22Rv1 (cell line): ENCODE measurements at regions not wholly inside any gene's neighbourhood (a gene's known extent, or its start where the extent isn't known, plus 50 kb on each side); places are given as distances from the start of the nearest gene placed in this dataset.

ENCODE experiments used
- H3K27ac ChIP-seq: fragments of 450-650 bp; 2 replicates; pipeline ENCODE4 v1.5.1; 2017
- ZFX ChIP-seq: fragments of 450-650 bp; IDR thresholded peaks from 2 replicates; pipeline ENCODE4 v1.6.1; 2017; ENCODE audit warnings: antibody characterized with exemption, borderline replicate concordance
- TF ChIP-seq, protein P1 (sequence below): fragments of 450-650 bp; IDR thresholded peaks from 2 replicates; pipeline ENCODE4 v1.5.1; 2017; ENCODE audit warnings: mild to moderate bottlenecking

DNA sequence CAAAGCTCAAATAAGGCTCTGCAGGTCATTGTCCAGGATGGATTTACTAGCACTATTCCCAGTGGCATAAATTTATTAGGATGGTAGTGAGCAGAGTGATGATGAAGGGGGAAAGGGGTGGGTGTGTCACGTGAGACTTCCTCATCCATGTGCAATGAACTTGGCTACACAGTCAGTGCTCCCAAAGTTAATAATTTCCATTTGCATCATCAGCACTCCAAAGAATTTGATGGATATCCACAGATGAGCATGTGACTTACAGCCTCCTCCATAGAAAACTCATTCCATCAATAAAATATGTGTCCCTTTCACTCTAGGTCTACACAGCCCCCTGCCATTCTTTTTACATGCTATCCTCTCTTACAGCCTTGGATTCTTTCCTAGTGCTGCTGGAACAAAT is 142.6 kb upstream of the PLPP4 start:
- no peak overlapping the region for H3K27ac ChIP-seq
- TF ChIP-seq, protein P1, sequence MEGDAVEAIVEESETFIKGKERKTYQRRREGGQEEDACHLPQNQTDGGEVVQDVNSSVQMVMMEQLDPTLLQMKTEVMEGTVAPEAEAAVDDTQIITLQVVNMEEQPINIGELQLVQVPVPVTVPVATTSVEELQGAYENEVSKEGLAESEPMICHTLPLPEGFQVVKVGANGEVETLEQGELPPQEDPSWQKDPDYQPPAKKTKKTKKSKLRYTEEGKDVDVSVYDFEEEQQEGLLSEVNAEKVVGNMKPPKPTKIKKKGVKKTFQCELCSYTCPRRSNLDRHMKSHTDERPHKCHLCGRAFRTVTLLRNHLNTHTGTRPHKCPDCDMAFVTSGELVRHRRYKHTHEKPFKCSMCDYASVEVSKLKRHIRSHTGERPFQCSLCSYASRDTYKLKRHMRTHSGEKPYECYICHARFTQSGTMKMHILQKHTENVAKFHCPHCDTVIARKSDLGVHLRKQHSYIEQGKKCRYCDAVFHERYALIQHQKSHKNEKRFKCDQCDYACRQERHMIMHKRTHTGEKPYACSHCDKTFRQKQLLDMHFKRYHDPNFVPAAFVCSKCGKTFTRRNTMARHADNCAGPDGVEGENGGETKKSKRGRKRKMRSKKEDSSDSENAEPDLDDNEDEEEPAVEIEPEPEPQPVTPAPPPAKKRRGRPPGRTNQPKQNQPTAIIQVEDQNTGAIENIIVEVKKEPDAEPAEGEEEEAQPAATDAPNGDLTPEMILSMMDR, result no peak
- no peak for TF ChIP-seq ZFX

DNA sequence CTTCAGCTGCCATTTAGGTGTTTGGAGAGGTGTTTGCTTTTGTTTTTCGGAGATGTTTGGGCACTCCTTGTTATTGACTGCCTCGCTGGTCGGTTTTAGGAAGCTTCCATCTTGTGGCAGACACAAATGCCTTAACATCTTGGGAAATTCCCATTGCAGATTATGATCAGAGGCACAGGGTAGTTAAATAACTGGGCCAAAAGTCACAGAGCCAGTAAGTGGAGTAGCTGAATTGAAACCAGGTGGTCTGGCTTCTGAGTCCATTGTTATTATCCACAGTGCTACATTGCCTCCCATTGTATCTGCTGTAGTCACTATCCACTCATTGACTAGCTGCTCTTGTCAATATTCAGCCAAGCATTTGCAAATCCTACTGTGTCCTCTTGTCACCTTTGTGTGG is 138.2 kb upstream of the PLPP4 start:
- TF ChIP-seq, protein P1, result no peak
- no peak for TF ChIP-seq ZFX
- H3K27ac ChIP-seq, result no peak overlapping the region

DNA sequence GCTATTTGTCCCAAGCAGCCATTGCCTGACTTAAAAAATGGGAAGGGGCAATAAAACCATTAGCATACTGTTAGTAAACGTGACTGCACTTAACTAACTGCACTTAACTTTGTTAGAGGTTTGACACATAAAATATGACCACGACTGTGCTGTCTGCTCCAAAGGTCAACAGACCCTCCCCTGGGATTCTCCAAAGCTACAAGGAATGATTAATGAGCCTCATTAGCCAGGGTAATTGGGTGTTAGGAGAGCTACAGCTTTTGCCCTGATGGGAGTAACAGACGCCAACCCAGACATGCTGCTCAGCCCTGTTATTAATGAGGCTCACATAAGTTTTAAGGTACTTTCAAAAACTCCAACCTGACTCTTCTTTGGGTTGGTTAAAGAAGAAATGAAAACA is 129.4 kb upstream of the PLPP4 start:
- no peak overlapping the region for H3K27ac ChIP-seq
- TF ChIP-seq ZFX, result no peak
- TF ChIP-seq, protein P1, result no peak

DNA sequence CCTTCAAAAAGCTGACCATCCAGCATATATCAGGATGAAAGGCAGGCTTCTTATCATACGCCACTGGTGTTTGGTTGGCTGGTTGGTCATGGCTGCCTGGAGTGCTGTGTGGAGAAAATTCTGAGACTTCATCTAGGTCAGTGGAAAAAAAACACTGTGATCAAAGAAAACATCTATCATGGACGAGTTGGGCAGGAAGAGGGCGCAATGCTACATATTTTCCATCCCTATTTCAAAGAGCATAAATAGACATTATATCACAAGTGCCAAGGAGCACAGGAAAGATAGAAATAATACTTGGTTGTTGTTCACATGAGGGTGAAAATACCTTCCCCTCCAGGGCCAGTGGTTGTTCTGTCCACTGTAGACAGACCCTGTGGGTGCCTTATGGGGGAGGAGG is 128.4 kb upstream of the PLPP4 start:
- H3K27ac ChIP-seq, result no peak overlapping the region
- TF ChIP-seq, protein P1, result no peak
- TF ChIP-seq ZFX, result no peak

DNA sequence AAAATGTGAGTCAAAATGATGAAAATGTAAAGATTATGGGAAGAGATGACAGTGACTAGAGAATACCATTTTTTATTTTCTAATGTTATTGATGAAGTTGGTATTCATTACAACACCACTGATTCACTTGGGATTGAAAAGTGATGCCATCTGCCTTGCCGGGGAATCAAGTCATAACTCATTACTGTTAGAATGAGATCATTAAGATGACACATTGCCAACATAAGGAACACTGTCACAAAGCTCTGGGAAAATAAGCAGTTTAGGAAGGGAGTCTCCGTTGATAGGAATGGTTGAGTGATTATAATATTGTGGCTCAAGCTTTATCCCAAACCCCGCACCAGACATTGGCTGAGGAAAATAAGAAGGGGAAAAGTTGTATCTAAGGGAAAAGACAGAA is 121.5 kb upstream of the PLPP4 start:
- TF ChIP-seq, protein P1, result no peak
- TF ChIP-seq ZFX, result no peak
- no peak overlapping the region for H3K27ac ChIP-seq

DNA sequence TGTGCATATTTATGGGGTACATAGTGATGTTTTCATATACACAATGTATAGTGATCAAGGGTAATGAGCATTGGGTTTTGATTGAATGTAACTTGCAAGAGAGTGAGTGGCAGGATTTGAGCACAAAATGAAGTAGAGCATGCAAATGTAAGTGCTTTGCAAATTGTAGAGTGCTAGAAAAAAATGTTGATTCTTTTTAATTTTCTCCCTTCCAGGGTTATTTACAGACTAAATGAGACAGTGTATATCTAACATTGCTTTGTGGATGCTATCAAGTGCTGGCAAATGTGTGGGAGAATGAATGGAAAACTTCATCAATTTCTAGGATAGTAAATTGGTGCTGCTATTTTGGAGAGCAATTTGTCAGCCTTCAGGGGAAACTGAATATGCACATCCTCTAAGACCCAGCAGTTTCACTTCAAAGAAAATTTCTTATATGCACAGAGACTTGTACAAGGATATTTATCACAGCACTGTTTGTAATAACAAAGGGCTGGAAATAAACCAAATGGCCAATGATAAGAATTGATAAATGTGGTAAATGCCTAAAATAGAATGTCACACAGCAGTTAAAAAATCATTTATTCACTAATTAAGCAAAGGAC is 120.6 kb upstream of the PLPP4 start:
- H3K27ac ChIP-seq, result no peak overlapping the region
- TF ChIP-seq ZFX, result no peak
- TF ChIP-seq, protein P1, result no peak

DNA sequence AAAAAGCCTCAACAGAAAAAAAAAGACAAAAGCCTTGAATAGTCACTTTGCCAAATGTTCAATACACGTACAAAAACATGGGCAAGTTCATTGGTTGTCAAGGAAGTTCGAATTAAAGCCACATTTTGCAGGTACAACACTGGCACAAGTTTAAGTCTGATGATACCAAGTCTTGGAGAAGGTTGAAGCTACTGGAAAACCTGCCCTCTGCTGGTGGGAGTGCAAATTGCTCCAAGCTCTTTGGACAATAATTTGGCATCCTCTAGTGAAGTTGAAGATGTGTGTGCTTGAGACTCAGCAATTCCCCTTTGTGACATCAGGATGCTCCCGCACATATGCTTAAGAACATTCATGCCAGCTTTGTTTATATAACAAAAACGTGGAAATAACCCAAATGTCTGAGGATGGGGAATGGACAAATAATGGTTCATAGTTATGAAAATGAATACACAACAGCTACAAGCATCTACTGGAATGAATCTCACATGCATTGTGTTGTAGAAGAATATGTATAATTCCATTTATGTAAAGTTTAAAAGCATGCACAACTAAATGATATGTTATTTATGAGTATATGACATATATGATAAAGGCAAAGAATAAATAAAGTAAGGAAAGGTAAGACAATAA is 120.0 kb upstream of the PLPP4 start:
- TF ChIP-seq, protein P1, result peak; percentile 88
- TF ChIP-seq ZFX, result no peak
- H3K27ac ChIP-seq, result no peak overlapping the region
